ENCODE measurements at regions not wholly inside any gene's neighbourhood (a gene's known extent, or its start where the extent isn't known, plus 50 kb on each side); places are given as distances from the start of the nearest gene placed in this dataset.

DNA sequence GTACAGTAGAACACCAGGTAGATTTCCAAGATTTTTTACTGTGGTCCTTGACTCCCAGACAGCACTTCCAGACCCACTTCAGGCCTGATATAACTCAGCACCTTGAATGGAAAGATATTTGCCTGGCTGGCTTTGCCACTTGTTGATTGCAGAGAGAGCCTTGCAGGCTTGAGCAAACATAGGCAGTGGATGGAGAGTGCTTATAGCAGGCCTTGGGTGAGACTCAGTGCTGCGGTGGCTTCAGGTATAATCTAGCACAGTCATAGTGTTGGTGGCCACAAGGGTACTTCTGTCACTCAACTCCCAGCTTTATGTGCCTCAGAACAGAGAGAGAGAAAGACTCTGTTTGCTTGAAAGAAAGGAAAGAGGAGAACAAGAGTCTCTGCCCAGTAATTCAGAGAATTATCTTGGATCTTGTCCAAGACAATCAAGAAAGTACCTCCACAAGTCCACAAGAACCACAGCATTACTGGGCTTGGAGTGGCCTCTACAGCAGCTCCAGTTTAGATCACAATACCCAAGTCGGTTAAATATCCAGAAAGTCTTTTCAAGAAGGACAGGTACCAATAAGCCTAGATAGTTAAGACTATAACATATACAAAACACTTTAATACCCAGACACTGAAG lies 70.5 kb upstream of the FKBP1C start:
- TF ChIP-seq POLR2A (IDR thresholded peaks at IDR 0.05) (no peak), CTCF (IDR thresholded peaks at IDR 0.05) (no peak)

Data from esophagus squamous epithelium (tissue), 4 donors.